CMK (cell line): ENCODE measurements at regions not wholly inside any gene's neighbourhood (a gene's known extent, or its start where the extent isn't known, plus 50 kb on each side); places are given as distances from the start of the nearest gene placed in this dataset.

Experiments used
- DNase-seq: peaks from one replicate; pipeline ENCODE4 v3.0.0-alpha.2; 2010; ENCODE audit warnings: low read depth

DNA sequence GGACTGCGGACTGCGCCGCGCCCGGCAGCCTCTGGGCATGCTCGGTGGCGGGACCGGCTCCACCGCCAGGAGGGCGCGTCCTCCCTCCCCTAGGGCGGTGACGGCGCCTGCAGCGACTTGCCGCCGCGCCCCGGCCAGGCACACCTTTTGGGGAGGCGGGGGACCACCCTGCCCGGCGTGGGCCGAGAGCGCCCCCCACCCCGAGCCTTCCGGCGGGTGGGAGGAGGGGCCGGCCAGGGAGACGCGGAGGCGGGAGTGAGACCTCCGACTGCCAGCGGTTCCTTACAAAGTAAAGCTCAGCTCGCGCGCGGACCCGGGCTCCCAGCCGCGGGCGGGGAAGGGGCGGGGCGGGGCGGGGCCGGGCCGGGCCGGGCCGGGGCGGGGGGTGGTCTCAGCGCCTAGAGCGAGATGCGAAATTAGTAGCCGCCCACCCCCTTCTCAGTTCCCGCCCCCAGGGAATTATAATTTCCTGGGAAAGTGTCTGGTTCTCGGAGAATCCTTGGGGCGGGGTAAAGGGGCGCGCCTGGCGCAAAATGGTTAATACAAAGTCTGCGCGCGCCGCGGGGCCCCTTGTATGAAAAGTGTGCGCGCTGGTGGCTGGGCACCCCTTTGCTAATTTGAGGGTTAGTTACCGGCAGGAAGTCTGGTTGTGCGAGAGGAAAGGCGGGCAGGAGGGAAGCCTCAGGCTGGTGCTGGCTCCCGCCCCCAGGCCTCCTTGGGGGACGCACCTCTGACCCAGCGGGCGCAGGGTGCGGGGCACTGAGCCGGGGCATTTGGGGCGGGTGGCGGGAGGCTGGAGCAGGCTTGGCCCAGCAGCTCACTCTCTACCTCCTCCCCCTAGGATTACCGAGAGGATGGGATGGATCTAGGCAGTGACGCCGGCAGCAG lies 224.8 kb upstream of the IL12A start:
- DNase-seq = no peak

DNA sequence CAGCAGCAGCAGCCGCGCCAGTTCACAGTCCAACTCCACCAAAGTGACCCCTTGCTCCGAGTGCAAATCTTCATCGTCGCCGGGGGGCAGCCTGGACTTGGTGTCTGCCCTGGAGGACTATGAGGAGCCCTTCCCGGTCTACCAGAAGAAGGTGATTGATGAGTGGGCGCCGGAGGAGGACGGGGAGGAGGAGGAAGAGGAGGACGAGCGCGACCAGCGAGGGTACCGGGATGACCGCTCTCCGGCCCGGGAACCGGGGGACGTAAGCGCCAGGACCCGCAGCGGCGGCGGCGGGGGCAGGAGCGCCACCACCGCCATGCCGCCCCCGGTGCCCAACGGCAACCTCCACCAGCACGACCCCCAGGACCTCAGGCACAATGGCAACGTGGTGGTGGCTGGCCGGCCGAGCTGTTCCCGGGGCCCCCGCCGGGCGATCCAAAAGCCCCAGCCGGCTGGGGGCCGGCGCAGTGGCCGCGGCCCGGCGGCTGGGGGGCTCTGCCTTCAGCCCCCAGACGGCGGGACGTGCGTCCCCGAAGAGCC lies 224.1 kb upstream of the IL12A start:
- DNase-seq = no peak

DNA sequence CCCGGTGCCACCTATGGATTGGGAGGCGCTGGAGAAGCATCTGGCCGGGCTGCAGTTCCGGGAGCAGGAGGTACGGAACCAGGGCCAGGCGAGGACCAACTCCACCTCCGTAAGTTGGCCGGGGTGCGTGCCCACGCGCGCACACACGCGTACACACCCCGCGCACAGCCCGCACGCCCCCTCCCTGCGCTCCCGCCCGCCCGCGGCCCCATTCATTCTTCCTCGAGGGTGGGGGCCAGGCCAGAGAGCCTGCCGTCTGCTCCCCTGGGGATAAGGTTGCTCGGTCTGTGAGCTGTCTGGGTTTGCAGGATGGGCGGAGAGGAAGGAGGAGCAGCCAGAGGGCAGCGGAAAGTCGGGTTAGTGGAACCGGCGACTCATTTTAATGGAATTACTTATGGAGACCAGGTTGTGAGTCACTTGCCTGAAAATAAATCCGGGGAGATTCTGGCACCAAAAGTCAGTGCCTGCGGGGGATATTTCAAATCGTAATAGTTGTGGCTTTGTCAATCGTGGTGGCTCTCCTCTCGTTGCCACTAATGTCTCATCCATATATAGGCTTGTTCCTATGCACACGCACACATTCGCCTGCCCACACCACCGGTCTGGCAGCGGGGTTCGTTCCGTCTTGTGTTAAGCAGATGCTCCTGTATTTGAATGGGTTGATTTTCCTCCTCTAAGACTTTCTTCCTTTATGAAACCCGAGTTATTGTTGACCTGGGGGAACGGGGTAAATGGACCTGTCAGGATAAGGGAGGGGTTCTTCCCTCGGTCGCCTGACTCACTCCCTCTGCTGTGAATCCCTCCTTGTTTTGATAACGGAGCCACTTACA lies 223.4 kb upstream of the IL12A start:
- DNase-seq = no peak

DNA sequence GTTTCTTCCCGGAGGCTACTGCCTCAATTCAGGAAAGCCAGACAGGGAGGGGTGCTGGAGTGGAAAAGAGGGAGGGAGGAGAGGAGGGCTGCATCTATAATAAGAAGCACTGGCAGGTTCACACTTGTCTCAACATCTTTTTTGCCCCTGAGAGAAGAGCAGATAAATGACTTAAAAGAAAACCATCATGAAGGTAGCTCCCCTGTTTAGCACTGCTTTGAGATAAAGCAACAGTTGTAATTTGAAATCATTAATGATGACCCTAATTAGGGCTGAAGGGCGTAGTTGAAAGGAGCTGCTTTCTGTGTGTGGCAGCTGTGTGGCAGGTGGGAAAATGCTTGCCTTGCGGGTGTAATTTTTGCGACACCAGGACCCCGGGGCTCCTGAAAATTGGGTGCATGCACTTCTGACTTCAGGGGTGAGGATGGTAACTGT lies 222.8 kb upstream of the IL12A start:
- no peak for DNase-seq

DNA sequence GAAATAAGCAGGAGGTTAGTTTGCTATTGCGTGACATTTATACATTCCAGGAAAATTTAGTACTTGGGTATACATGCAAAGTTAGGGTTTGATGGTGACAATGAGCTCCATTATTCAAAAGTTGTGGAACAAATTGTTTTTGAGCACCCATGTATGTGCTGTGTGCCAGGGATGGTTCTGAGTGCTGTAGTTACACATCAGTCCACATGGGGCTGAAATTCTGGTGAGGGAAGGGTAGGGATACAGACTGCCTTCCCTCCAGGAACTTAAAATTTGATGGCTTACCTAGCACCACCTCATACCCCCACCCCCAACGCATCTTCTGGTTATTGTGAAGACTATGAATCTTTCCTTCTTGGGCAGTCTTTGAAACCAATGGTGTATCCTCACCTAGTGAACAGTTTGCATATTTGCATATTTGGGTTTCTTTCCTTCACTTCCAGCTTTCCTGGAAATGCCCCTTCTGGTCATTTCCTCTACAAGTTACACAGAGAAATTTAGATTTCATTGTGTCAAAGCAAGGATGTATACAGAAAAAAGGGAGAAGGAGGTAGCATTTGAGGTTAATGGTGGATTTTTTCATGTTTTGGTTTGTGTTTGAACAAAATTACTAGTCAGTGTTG lies 222.0 kb upstream of the IL12A start:
- no peak for DNase-seq

DNA sequence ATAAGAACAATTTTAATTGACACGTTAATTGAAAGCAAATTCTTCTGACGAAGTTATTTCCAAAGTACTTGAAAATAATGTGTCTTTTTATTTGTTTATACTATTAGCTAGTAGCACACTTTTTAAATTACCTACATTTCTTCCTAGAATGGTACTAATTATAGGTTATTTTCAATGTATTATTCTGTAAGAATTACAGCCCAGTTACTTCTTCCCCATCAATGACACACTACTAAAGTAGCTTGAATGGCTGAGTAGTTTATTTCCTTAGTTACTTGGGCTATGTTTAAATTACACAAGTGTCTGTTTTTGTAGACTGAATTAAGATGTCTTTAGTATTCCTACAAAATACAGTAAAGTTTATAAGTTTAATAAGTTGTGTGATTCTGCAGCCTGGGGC lies 217.6 kb upstream of the IL12A start:
- no peak for DNase-seq

DNA sequence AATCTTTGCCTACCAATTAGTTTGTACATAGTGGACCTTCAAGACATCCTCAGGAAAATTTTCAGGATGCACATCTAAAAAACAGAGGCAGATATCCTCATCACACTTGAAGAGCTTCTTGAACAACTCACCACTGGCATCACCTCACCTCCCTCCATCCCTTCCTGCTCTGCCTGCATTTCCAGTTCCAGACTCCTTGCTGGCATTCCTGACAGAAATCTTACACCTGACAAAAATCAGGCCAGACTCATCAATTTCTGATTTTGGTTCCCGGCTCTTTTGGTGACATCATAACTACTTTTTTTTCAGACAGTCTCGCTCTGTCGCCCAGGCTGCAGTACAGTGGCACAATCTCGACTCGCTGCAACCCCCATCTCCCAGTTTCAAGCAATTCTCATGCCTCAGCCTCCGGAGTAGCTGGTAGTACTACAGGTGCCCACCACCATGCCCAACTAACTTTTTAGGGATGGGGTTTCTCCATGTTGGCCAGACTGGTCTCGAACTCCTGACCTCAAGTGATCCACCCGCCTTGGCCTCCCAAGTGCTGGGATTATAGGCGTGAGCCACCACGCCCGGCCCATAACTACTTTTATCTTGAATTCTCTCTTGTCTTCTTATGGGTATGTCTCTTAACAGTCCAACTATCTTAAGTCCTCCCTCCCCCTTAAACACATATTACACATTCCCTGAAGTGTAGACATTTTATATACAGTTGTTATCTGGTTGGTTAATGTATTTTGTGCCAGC lies 216.6 kb upstream of the IL12A start:
- DNase-seq = no peak

DNA sequence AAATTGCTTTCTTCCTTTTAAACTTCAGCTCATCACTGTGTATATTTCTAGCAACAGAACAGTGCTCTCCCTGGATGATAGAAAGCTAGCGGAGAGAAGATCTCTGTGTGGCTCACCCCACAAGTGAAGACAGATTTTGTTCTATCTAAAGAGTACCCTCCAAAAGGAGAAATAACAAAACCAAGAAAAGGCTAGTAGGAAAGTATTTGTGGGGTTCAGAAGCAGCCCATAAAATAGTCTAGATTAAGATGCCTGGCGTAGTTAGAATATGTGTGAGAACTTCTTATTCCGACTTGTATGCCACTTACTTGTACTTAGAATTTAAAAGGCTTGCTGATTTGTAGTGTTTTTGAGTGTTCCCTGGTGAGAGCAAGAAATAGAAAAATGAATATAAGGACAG lies 214.9 kb upstream of the IL12A start:
- no peak for DNase-seq

DNA sequence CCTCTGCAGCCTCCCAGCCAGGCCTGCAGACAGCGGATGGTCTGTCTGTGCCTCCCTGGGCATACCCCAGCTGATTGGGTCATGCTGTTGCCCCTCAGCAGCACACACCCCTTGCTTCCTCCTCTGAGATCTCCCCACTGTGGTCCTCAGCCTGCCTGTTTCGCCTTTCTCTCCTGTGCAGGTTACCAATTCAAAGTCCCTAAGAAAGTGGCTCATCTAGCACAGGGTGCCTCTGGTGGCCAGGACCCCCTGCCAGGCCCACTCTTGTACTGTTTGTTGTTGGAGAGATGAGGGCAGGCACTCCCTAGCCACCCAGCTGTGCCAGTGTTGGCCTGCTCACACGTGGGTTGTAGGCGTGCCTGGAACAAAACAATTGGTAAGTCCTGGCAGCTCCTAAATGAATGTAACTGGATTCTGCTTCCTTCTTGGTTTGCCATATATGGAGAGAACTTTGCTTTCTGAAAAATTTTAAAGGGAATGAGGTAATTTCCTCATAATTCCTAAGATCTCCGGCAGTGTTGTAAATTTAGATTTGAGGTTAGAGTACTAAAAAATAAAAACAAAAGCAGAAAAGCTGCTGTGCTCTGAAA lies 213.2 kb upstream of the IL12A start:
- no peak for DNase-seq

DNA sequence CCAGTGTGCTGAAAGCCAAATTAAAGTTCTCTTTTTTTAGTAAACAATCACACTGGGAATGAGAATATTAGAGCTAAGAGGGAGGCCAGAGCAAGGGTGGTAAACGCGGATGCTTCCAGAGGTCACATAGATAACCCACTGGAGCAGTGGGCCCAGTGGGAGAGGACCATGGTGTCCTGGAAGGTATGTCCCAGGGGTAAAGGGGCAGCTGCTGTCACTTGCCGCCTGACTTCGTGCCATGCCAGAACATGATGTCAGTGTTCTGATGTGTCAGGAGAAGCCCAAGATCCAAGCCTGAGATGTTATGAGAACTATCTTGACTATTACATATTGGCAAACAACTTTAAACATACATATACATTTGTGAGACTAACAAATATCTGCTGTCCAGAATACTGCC lies 211.9 kb upstream of the IL12A start:
- no peak for DNase-seq

DNA sequence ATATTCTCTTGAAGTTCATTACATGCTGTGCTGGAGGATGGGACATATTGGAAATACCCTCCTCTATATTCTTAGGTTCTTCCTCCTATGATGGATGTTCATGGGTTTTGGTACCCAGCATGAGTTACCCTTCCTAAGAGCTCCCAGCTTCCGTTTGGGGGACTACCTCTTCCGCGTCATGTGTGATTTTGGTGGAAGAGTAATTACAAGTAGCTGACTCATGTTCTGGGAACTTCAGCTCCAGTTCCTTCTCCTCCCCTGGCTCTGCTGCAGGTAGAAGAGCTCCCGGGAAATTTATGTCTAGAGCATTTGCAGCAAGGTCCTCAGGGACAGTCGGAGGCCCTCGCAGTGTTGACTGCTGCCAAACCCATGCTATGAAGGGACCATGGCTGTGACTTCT lies 208.8 kb upstream of the IL12A start:
- DNase-seq = no peak

DNA sequence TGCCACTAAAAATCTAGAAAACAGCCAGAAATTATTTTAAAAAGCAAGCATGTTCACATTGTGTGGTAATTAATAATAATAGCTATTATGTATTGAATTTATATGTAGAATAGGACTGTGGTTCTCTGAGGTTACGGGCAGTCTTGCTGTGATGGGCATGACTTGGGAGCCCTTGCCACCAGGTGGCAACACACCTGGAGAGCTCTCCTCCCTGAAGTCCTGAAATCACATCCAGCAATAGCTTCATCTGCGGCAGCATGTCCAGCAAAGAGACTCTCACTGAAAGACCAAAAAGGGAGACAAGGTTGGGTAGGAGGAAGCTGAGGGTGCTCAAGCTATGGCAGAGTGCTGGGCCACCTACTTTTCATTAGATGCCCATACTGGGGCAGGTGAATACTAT lies 206.8 kb upstream of the IL12A start:
- DNase-seq = no peak

DNA sequence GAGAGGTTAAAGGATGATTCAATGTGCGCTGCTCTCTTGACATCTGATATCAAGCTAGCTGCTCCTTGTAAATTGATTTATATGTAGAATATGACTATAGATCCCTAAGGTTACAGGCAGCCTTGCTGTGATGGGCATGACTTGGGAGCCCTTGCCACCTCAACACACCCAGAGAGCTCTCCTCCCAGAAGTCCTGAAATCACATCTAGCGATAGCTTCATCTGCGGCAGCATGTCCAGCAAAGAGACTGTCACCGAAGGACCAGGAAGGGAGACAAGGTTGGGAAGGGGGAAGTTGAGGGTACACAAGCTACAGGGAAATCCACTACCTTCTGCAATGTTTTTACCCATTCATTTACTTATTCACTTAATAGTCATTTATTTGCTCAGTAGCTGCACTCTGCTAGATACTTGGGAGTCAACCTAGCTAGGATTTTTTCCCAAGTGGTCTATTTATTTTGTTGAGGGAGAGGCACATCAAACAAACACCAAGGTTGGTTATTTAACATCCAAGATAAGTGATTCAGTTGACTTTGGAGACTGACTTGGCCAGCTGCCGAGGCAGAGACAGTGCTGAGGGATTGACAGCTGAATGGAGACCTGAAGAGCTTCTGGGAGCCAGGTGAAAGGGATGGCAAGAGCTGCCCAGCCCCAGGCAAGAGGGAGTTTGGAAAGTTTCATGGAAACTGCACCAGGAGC lies 205.8 kb upstream of the IL12A start:
- no peak for DNase-seq

DNA sequence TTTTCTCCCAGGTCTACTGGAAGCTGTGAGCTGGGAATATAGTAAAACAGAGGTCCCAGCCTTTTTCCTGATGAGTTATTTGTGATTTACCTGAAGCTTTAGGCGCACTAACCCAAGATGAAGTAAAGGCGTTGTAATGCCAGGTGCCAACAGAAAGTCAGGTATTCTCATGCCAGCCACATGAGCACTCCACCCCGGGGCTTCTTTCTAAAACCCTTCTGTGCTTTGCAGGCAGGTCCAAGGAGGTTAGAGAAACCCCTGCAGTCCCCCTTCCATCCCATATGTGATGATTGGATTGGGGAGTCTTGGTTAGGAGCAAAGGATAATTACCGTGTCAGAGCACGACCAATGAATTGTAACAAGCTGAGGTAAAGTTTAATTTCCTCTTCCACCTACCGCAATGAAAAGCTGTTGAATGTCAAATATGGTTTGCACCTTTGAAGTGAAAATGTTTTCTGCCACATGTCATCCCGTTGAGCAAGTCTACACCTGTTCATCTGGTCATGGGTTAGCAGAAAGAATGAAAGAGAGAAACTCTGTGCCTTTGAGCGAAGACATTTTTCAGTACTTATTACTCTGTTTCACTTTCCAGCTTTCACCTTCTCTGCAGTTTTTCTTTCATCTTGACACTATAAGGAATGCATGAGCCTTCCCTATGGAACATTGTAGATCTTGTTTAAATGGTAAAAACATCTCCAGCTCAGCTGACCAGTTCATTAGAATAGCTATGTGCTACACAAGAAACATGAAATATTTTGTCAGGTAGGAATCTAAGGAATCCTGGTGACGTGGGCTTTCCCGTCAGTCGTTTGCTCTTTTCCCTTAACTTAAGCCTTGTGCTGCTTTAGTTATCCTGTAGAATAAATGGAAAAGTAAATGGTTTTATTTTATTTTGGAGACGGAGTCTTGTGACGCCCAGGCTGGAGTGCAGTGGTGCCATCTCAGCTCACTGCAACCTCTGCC lies 204.6 kb upstream of the IL12A start:
- no peak for DNase-seq

DNA sequence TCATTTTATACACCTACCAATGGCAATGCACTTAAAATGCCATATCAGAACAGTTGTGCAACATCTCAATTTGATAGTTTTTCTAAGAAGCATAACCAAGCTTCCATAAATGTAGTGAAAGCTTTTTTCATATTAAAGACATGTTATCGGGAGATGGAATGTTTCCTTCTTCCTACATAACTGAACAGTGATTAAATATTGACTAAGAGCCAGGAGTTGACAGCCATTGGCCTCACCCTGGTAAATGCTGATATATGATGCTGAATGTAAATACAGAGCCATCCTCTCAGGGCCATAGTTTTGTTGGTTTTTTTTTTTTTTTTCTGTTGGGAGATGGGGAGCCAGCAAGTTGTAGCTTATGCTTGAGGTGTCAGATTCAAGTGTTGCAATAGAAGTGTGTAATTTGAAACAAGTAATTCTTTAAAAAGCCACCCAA lies 203.3 kb upstream of the IL12A start:
- no peak for DNase-seq

DNA sequence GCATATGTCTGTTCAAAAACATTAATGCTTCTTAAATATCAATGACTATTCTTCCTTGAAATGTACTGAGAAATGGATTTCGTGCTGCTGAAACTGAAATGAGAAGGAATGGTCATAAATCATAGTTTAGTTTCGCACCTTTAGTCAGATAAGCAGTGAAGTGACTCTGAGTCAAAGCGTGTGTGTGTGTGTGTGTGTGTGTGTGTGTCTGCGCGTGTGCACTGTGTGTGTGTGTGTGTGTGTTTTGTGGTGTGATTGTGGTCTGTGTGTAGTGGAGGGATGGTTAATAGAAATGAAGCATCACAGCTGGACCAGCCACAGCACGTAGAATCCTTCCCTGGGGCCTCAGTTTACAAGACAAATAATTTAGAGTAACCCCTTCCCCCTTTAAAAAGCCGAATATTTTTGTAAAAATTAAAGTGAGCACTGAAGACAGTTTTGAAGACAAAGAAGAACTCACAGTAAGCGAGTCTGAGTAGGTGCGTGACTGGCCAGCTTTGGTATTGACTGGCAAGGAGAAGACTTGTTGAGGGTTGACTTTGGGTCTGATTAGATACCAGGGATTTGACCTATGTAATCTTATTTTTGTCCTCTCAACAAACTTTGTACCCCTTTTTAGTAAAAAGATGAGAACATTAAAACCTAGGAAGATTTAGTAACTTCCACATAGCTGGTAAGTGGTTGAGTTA lies 202.0 kb upstream of the IL12A start:
- DNase-seq = no peak

DNA sequence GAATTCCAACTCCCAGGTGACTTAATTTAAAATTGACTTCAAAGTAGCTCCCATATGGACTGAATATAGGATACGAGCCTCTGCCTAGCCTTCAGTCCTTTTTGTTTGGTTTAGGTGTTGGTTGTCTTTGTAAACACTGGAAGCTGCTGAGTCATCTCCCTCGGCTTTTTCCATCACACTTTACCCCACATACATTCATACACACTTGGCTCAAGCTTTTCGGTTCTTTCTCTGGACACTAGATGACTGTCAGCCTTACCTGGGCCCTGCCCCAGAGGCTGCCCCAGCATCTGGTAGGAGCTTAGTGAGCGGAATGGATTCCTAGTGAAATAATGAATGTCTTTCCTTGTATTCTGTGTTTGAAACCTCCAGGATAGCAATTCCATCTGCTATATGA lies 201.5 kb upstream of the IL12A start:
- DNase-seq = no peak

DNA sequence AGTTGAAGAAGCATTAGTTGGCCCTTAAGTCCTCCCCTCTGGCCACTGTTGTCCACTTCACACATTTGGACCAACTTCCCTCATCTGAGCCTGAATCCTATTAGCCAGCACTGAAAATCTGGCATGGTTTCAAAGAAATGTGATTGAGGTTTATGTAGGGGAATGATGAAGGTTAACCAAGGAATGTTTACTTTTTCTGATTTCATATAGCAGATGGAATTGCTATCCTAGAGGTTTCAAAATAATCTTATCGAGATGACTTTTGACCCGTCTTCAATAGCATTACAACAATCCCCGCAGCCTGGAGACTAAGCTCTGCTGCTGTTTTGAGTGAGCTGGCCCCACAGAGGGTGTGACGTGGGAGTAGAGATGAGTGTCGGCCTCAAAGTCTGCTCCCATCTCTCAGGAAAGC lies 200.8 kb upstream of the IL12A start:
- DNase-seq = no peak

DNA sequence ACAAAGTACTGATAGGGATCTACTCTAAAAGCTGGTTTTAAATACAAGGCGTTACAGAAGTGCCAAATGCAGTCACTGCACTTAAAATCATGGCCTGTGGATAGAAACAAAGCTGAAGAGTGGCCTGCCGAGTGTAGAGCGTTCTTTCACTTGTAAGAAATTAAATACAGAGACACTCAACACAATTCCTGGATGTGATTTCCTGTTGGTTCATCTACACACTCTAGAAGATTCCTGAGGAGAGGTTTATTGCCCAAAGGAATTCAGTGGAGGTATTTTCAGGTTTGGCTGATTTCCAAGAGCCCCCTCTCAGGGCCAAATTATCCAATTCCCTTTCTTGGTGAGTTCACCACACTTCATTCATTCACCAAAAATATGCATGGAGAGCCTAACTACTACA lies 200.3 kb upstream of the IL12A start:
- DNase-seq = no peak
